Common myeloid progenitor, CD34-positive (primary cell): ENCODE measurements at regions not wholly inside any gene's neighbourhood (a gene's known extent, or its start where the extent isn't known, plus 50 kb on each side); places are given as distances from the start of the nearest gene placed in this dataset.

ENCODE experiments used
- CTCF ChIA-PET: fragments of 350-600 bp; sonication (Branson Sonifier 250); formaldehyde crosslinking; loops from one replicate; lab custom pipeline; 2021; ENCODE audit warnings: antibody characterized with exemption; lab: Charles Lee
- POLR2A ChIA-PET: fragments of 350-600 bp; sonication (Branson Sonifier 250); formaldehyde crosslinking; loops from one replicate; lab custom pipeline; 2021; ENCODE audit warnings: antibody characterized with exemption; lab: Charles Lee
- DNase-seq, 3 donors: peaks; one replicate each; pipeline versions ENCODE4 v3.0.0 to v3.0.0-alpha.2; 2013
- H3K27ac ChIP-seq, 2 experiments: 1 replicate in 1 of 2; 2 replicates in 1 of 2; pipeline ENCODE4 v1.7.0; 2013; ENCODE audit warnings: inconsistent platforms in 2 of 2, low read length in 2 of 2, mild to moderate bottlenecking in 2 of 2, low read depth in 1 of 2, moderate library complexity in 1 of 2; ENCODE audit not compliant: severe bottlenecking in 2 of 2, insufficient read depth in 1 of 2, poor library complexity in 1 of 2
- H3K27me3 ChIP-seq, 5 experiments: replicated peaks in 2 of 5; 1 replicate in 3 of 5; 2 replicates in 2 of 5; pipeline versions ENCODE4 v1.6.1 to v1.7.0; 2013; ENCODE audit warnings: low read length in 4 of 5, mild to moderate bottlenecking in 2 of 5, moderate library complexity in 2 of 5, inconsistent platforms in 1 of 5; ENCODE audit not compliant: insufficient read depth in 5 of 5, control insufficient read depth in 4 of 5
- H3K36me3 ChIP-seq, 4 experiments: 1 replicate in 2 of 4; 2 replicates in 2 of 4; pipeline versions ENCODE4 v1.6.1 to v1.7.0; 2013; ENCODE audit warnings: low read length in 3 of 4, control low read depth in 1 of 4, mild to moderate bottlenecking in 1 of 4; ENCODE audit not compliant: control insufficient read depth in 4 of 4, insufficient read depth in 4 of 4
- H3K4me1 ChIP-seq, 4 experiments: 1 replicate in 3 of 4; 2 replicates in 1 of 4; pipeline versions ENCODE4 v1.6.1 to v1.7.1; 2013; ENCODE audit warnings: low read length in 3 of 4, mild to moderate bottlenecking in 3 of 4, control low read depth in 1 of 4, inconsistent platforms in 1 of 4, moderate library complexity in 1 of 4; ENCODE audit not compliant: control insufficient read depth in 4 of 4, insufficient read depth in 4 of 4; ENCODE audit errors: control extremely low read depth in 1 of 4
- H3K4me3 ChIP-seq, 7 experiments: 1 replicate in 4 of 7; 2 replicates in 3 of 7; pipeline versions ENCODE4 v1.5.1 to v1.7.0; 2013; ENCODE audit warnings: mild to moderate bottlenecking in 7 of 7, low read length in 6 of 7, moderate library complexity in 6 of 7, inconsistent platforms in 2 of 7, low read depth in 2 of 7, control low read depth in 1 of 7; ENCODE audit not compliant: insufficient read depth in 4 of 7, control insufficient read depth in 1 of 7; ENCODE audit errors: extremely low read depth in 1 of 7
- H3K9me3 ChIP-seq, 5 experiments: 1 replicate in 4 of 5; 2 replicates in 1 of 5; pipeline versions ENCODE4 v1.6.1 to v1.7.1; 2013; ENCODE audit warnings: low read length in 4 of 5, mild to moderate bottlenecking in 2 of 5, inconsistent platforms in 1 of 5, low read depth in 1 of 5, moderate library complexity in 1 of 5; ENCODE audit not compliant: control insufficient read depth in 4 of 5, insufficient read depth in 2 of 5; ENCODE audit errors: control extremely low read depth in 1 of 5
- WGBS: methylation state at CpG from one replicate; pipeline ENCODE4 v1.1.5; 2013; ENCODE audit not compliant: insufficient coverage; 5-methylcytosine and 5-hydroxymethylcytosine counted together

DNA sequence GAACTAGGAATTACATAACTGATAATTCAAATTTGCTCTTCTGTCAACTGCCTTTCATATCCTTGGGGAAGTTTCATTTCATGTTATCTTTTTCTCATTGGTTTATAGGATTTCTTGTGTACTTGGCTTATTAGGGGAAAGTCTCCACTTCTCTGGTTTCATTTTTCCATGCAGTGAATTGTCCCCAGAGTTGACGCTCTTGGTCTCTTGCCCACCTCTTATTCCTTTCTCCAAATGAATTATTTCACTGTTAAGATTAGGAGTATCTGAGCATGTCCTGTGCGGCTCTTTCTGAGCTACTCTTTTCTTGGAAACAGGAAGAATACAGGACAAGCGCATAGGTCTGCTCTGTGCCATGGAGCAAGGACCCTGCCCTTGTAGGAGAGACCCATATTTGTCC is 104.8 kb downstream of the POSTN start:
- no peak overlapping the region for H3K27ac ChIP-seq
- H3K9me3 ChIP-seq, result no peaks in the 10 kb centered on the region
- no peaks in the 10 kb centered on the region for H3K4me1 ChIP-seq
- DNase-seq, result no peak
- WGBS, result no CpG with 5 or more reads among the region's 3 CpGs
- CTCF ChIA-PET, result no interaction called here
- POLR2A ChIA-PET, result no interaction called here
- no peaks in the 10 kb centered on the region for H3K27me3 ChIP-seq
- H3K36me3 ChIP-seq, result no peaks in the 10 kb centered on the region
- no peak overlapping the region for H3K4me3 ChIP-seq

DNA sequence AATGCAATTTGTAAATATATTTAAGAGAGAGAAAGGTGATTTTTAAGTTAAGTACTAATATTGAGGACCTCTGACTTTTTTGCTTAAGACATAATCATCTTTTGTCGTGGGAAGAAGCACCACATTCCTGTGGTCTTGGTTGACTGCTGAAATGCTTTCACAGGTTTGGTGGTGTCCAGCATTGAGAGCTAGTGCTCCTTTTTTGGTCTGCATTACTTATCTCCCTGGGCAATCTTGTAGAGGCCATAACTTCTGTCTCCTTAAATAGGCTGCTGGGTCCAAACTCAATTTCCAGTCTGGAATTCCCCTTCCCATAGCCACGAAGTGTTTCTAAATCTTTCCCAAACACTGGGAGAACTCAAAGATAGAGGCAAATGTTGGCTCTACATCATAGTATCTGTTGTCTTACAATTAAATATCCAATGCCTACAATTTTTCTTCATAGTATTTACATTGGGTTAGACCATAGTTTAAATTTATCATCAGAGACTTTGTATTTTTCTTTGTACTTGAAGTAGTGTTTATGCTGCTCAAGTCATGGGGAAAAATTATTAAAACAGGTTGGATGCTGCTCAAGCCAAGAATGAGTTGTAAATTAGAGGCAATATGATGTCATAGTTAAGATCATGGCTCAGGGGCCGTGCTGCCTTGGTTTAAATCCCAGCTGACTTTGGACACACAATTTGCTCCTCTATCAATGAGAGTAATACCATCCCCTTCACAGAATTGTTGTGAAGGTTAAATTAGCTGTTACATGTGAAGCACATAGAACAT is 105.6 kb downstream of the POSTN start:
- DNase-seq, result no peak
- no peaks in the 10 kb centered on the region for H3K4me1 ChIP-seq
- 100% methylated on average over 1 of the region's 3 CpGs for WGBS
- no peak overlapping the region for H3K27ac ChIP-seq
- no peaks in the 10 kb centered on the region for H3K27me3 ChIP-seq
- H3K36me3 ChIP-seq, result no peaks in the 10 kb centered on the region
- no peaks in the 10 kb centered on the region for H3K9me3 ChIP-seq
- ChIA-PET POLR2A (no interaction called here), CTCF (no interaction called here)
- H3K4me3 ChIP-seq, result no peak overlapping the region

GRCh38 chr13:37492075-37492474 is 106.5 kb downstream of the POSTN start:
- POLR2A ChIA-PET, result no interaction called here
- no peak overlapping the region for H3K27ac ChIP-seq

DNA sequence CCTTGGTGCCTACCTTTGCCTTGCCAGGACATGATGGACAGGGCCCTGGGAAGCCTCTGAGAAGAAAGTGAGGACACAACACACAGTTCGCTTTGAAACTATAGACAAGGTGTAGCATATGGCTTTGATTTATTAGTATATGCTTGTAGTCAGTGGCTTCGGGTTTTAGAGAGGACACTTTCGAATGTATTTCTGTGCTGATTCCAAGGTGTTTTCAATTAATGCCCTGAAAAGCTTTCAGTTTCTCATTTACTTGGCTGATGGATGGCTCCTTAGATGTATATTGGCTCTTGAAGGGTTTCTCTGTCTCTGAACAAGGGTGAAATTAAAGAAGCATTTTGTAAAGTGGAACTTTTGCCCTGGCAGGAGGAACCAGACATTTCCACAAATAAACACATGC is 106.9 kb downstream of the POSTN start:
- POLR2A ChIA-PET, result no interaction called here
- Histone ChIP-seq H3K27ac (no peak overlapping the region), H3K4me3 (no peak overlapping the region), H3K4me1 (no peaks in the 10 kb centered on the region), H3K27me3 (no peaks in the 10 kb centered on the region), H3K36me3 (no peaks in the 10 kb centered on the region), H3K9me3 (no peaks in the 10 kb centered on the region)
- no peak for DNase-seq
- CTCF ChIA-PET, result no interaction called here
- 95% methylated on average over 3 of the region's 3 CpGs for WGBS

More at GRCh38 chr13:37492075-37492474, 106.5 kb downstream of the POSTN start:
- Histone ChIP-seq H3K27me3 (no peaks in the 10 kb centered on the region), H3K4me1 (no peaks in the 10 kb centered on the region), H3K36me3 (no peaks in the 10 kb centered on the region), H3K4me3 (no peak overlapping the region), H3K9me3 (no peaks in the 10 kb centered on the region)
- CTCF ChIA-PET, result no interaction called here
- DNase-seq, result no peak

GRCh38 chr13:37490176-37490779 is 108.3 kb downstream of the POSTN start:
- H3K4me3 ChIP-seq, result no peak overlapping the region
- CTCF ChIA-PET, result no interaction called here
- H3K27me3 ChIP-seq, result no peaks in the 10 kb centered on the region
- no peaks in the 10 kb centered on the region for H3K9me3 ChIP-seq
- POLR2A ChIA-PET, result no interaction called here
- H3K36me3 ChIP-seq, result no peaks in the 10 kb centered on the region
- no CpG with 5 or more reads among the region's 5 CpGs for WGBS
- no peak for DNase-seq
- H3K4me1 ChIP-seq, result no peaks in the 10 kb centered on the region
- no peak overlapping the region for H3K27ac ChIP-seq

- no peaks in the 10 kb centered on the region for H3K36me3 ChIP-seq
- CTCF ChIA-PET, result no interaction called here
- POLR2A ChIA-PET, result no interaction called here
- H3K27ac ChIP-seq, result no peak overlapping the region
- H3K27me3 ChIP-seq, result no peaks in the 10 kb centered on the region
- H3K9me3 ChIP-seq, result no peaks in the 10 kb centered on the region
- no peaks in the 10 kb centered on the region for H3K4me1 ChIP-seq
- no peak overlapping the region for H3K4me3 ChIP-seq
- no peak for DNase-seq
Measured at GRCh38 chr13:37488726-37489125, 109.8 kb downstream of the POSTN start.

DNA sequence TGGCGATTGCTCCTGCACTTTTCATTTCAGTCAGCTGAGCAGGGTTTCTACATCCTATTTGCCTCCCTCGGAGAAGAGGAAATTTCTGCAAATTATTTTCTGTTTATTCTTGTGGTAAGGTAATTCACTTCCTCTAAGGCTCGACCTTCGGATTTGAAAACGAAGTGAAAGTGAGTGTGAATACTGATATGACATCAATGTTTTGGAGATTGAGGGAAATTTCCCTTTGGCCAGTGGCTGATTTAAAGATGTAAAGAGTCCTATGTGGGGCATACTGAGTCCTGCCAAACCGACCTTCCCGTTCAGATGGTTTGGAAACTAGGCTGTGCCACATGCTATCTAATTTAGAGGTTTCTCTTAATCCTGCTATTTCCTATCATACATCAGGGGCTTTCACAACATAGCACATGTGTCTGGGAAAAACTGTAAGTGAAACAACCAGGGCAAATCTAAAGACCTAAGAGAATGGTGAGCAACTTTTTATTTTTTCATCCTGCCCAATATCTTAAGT is 112.3 kb downstream of the POSTN start:
- DNase-seq, result no peak
- no peaks in the 10 kb centered on the region for H3K4me1 ChIP-seq
- no peaks in the 10 kb centered on the region for H3K9me3 ChIP-seq
- H3K27ac ChIP-seq, result no peak overlapping the region
- no peak overlapping the region for H3K4me3 ChIP-seq
- H3K27me3 ChIP-seq, result no peaks in the 10 kb centered on the region
- ChIA-PET POLR2A (no interaction called here), CTCF (no interaction called here)
- WGBS, result 23% methylated on average over 6 of the region's 7 CpGs
- H3K36me3 ChIP-seq, result no peaks in the 10 kb centered on the region
